GM18508 (cell line): ENCODE measurements at regions not wholly inside any gene's neighbourhood (a gene's known extent, or its start where the extent isn't known, plus 50 kb on each side); places are given as distances from the start of the nearest gene placed in this dataset.
"Not testable (repeated sequence)": the region's sequence is repeated elsewhere in the genome, so short reads cannot be mapped to it uniquely, and the experiment has no call there.

Source experiments
- ATAC-seq: cut with Tn5 transposase; IDR thresholded peaks from one replicate; pipeline ENCODE4 v1.9.1; 2021; ENCODE audit warnings: moderate number of reproducible peaks; ENCODE audit not compliant: insufficient read depth, unreplicated experiment

DNA sequence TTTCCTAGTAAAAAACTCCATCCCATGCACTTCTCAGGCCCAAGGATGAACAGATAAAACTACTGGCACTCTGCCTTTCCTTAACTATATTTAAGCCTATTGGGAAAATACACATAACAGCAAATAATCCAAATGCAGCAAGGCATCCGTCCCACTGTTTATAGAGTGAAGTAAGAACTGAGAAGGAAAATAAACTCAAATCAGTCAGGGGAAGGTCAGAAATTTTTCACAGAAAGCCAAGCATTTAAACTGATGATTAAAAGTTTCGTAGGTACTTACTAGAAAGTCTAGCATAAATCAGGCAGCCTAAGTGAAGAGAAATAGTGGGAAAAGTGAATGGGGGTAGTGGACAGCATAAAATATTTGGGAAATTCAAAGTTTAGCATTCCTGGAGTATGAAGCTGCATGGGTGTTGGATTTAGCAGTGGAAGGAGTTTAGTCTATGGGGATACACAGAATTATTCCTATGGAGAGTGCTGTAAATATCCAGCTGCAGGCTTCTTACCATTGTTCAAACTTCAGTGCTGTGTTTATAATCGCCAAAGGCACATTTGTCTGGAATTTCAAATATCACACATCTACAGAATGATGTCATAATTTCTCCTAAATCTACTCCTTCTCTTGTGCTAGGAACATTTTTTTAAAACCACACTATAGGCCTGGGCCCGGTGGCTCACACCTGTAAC, 1131.0 kb upstream of the GOT2 start:
- ATAC-seq, result no peak

DNA sequence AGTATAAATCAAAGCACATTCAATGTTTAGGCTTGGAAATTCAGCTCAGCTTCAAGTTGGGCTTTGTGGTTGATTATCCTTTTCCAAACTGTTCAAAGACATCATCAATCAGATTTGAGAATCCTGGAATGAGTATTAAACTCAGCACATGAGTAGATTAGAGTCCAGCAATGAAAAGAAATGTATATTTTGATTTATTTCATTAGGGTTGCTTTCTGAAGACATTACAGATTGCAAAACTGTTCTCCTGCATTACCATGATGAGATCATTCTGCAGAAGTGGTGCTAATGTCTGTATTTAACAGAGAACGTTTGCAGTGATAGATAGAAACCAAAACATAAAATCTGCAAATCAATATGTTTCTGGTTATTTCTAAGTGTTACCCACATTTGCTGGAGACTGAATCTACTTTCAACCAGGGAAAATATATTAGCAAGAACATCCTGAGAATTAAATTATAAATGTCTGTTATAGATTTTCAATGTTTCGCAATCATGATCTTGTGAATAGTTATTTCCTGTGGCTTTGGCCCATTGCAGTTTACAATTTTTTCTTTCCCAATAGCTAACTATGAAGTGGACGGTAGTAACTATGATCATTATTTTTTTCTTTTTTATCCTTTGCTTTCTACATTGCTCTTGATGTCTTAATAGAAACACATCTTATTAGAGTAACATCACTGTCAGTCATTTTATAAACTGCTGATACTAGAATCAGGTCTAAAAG, 1125.7 kb upstream of the GOT2 start:
- no peak for ATAC-seq

DNA sequence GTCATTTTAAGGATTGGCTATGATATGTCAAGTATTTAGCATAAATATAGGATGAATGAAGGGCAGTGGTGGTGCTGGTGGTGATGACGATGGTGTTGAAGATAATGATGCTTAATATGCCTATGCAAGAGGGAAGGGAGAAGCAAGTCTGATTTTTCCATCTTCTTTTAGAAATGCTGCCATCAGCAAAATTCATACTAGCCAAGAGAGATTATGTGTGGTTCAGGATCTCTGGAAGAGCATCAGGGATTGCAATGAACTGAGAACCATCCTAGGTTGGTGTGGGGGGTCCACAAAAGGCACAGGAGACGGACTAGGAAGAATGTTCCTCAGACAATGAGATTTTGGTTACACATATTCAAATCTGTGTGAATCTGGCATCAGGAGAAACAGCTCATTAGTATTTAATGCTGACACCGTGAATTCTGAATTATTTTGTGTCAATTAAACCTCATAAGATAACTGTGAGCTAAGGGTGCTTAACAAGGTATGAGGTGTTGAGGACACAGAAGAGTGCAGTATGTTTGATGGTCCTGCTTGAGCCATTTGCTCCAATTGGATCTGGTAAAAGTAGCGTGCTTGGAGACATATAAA, 1120.8 kb upstream of the GOT2 start:
- no peak for ATAC-seq

DNA sequence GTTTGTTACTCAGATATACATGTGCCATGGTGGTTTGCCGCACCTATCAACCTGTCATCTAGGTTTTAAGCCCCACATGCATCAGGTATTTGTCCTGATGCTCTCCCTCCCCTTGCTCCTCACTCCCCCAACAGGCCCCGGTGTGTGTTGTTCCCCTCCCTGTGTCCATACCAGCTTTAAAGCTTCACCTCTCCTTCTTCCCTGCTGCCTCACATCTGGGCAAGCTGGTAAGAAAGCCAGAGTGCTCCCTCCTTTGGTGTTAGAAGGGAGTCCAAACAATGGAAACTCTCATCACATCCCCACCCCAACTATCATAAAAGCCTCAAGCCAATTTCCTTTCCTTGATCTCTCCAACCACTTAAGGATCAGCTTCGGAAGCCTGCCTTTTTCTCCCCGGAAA, 1115.6 kb upstream of the GOT2 start:
- ATAC-seq, result no peak

DNA sequence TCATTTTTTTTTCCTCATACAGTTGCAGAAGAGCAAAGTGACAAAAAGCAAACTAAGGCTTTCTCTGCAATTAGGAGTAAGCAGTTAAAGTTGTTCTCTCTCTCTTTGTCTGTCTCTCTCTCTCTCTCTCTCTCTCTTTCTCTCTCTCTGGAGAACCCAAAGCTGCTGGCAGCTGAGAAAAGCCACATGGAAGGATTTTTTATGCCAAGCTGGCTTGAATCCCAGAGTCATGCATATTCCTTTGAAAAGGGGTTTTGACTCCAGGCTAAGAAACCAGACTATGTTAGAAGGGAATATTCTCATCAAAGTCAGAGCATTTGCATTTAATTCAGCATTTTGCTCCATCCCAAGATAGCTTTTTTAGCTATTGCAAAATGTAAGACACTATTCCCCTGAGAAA, 1114.2 kb upstream of the GOT2 start:
- ATAC-seq, result no peak

DNA sequence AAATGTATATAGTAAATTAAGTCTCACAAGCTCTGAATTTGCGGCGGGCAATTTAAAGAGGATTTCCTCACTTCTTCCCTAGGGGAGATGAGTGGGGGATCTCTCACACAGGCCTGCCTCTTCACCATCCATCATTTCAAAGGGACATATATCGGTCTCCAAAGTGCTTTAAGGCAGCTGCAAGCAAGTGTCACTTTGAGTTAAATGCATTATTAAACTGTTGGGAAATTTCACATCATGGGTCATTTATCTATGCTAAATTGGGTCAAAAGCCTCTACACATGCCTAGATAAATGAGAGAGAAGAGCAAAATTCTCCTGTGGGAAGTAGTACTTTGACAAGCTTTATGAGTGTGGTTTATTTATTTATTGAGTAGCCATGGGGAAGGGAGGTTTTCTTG, 1106.1 kb upstream of the GOT2 start:
- no peak for ATAC-seq

DNA sequence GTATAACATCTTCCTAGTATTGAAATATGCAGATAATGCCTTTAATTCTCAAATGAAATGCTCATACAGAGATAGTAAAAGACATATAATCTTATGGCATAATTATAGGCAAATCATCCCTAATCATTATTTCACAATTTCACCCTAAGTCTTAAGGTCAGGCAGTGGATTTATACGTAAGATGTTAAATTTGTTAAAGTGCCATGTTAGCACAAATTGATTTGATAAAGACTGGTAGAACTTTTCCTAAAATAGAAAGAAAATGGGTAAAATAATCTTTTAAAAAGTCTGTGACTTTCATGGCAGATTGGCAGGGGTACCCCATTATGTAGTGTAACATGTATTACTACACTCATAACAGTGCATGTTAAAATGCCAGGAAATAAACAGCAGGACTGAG, 1092.7 kb upstream of the GOT2 start:
- no peak for ATAC-seq

DNA sequence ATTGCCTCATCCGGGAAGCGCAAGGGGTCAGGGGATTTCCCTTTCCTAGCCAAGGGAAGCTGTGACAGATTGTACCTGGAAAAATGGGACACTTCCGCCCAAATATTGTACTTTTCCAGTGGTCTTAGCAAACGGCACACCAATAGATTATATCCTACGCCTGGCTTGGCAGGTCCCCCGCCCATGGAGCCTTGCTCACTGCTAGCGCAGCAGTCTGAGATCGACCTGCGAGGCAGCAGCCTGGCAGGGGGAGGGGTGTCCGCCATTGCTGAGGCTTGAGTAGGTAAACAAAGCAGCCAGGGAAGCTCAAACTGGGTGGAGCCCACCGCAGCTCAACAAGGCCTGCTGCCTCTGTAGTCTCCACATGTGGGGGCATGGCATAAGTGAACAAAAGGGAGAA, 1075.4 kb upstream of the GOT2 start:
- ATAC-seq, result not testable (repeated sequence)

DNA sequence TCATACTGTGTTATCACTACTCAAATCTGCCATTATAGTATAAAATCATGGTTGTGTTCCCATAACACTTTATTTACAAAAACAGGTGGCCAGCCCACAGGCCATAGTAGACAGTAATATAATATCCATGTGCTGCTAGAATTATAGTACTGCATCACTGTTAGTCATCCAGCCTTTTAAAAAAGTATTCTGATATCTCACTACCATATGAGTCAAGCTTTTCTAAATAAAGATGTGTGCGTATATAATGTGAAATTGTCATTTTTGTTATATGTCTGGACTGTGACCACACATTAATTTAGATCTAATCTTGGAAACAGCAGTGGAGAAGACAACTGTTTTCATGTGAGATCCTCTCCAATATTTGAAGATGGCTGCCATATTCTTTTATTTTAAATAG, 1049.1 kb upstream of the GOT2 start:
- ATAC-seq, result no peak

DNA sequence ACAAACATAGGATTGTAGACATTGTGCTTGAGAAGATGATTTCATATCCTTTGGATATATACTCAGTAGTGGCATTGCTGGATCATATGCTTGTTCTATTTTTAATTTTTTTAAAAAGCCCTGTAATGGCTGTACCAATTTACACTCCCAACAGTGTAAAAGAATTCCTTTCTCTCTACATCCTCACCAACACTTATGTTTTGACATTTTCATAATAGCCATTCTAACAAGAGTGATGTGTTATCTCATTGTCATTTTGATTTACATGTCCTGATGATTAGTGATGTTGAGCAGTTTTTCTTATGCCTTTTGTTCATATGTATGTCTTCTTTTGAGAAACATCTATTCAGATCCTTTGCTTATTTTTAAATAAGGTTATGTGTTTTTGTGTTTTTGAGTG, 1039.2 kb upstream of the GOT2 start:
- no peak for ATAC-seq

DNA sequence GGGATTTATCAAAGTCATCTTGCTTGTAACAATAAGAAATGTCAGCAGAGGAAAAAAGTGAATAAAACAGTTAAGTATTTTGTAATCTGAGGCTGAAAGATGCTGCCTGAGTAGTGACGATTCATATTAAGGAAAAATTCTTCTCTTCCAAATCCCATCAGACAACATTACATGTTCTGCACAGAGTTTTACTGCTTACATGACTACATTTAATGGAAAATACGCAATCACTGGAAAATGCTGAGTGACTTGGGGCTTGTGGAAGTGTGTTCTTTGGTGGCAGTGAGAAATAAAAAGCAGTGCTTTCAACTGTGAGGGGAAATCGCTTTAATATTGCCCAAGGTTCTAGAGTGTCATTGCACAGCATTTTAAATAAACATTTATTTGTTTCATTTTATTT, 1025.2 kb upstream of the GOT2 start:
- no peak for ATAC-seq

DNA sequence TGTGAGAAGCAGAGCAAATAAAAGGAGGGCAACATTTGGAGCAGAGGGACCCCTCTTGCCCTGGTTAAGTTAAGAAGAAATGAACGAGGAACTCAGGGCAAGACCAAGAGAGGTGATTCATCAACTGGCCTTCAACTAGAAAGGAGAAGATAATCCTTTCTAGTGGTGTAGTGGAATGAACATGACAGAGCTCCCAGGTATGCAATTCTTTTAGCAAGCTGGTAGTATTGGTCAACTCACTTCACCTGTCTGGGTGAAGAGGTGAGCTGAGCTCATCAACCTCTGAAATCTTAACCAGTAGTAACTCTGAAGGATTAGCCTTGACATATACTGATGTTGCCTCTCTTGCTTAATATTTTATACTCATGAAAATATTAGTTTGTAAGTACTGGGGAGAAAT, 1024.7 kb upstream of the GOT2 start:
- ATAC-seq, result no peak

DNA sequence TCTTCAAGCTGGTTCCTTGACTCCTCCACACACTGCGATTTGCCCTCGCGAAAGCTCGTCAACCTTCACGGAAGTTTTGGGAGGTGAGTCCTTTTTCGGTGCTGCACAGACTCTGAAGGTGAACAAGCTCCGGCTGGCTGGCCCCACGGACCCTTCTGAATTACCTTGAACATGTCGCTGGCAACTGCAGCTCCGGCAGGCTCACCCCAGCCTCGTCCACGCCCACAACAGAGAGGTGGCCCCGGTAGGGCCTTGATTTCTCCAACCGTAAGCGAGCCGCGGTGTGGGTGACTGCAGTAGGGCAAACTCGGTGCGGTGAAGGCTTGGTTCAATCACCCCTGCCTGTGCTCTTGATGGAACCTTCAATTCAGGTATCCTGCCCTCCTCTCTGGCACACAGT, 1020.7 kb upstream of the GOT2 start:
- no peak for ATAC-seq

DNA sequence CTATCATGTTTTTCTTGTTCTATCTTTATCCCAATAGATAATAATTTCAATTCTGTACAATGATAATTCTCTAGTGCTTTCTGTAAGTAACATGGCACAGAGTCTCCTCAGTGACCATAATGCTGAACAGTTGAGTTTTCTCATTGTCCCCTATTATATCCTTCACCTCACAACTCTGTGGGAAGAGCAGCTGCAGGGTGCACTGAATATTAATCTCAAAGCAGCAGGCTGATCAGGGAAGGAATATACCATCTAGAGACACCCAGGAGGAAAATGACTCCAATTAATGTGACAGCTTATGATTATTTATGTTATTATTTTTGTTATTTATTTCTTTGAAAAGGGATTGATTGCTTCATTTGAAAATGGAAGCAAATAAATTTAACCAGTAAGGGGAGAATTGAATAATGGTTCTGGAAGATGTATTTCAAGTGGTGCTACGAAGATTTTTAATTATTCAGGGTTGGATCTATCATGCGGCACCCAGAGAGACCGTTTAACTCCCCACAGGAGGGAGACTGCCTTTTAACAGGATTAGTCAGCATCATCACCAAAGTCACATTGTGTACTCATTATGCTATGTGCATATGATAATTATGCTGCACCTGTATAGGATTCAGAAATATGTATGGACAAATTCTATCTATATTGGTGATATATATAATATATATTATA, 1015.7 kb upstream of the GOT2 start:
- no peak for ATAC-seq

DNA sequence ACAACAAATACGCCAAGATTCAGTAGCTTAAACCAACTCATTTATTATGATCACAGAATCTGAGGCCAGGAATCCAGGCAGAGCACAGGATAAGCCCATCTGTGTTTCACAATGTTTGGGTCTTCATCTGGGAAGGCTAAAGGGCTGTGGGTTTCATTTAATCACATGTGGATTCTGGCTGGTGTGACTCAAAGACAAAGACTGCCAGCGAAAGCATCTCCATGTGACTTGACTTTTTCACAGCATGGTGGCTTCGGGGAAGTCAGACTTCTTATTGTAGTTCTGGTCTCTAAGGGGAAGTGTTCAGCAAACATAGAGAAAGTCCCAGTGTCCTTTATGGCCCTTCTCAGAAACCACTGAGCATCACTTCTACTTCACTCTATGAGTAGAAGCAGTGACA, 1014.4 kb upstream of the GOT2 start:
- no peak for ATAC-seq

DNA sequence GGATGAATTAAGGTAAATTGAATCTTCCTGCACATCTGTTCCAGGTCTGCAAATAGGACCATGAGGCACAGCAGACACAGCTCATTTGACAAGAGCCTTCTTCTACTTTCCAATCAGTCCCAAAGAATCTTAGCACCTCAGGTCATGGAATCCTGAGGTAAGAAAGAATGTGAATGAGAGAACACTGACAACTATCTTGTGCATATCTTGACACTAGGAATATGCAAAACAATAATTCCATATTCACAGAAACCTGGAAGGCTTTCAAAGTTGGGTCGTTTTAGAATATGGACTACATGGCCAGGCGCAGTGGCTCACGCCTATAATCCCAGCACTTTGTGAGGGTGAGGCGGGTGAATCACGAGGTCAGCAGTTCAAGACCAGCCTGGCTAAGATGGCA, 1009.4 kb upstream of the GOT2 start:
- no peak for ATAC-seq

DNA sequence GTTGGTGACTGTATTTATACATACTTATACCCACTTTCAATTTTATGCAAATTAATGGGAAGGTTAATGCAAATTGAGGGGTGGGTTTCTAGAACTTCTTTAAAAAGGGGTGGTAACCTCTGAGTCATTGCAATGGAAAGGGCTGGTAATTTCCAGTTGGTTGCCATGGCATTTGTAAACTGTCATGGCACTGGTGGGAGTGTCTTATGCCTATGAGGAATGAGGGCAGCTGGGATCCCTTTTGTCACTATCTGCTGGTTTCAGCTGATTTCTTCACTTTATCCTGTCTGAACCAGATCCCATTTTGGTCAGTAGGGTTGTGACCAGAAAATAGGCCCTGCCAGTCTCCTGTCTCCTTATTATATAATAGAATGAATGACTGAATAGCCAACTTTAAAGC, 1006.7 kb upstream of the GOT2 start:
- no peak for ATAC-seq

DNA sequence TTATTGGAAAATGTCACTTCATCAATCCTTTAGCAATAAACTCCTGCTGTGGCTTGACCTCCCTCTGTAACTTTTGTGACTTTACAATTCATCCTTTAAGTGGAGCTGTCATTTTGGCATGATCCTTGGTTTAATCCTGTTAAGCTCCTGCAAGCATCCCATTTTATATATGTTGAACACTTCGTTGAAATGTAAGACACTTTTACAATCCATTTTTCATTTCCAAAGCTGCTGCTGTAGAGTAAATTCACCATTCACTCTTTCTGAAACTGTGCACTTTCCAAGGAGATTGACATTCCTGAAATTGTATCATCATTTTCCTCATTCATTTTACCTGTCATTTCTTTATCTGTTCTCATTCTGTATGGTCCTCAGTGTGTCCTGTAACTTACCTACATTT, 1003.2 kb upstream of the GOT2 start:
- no peak for ATAC-seq

DNA sequence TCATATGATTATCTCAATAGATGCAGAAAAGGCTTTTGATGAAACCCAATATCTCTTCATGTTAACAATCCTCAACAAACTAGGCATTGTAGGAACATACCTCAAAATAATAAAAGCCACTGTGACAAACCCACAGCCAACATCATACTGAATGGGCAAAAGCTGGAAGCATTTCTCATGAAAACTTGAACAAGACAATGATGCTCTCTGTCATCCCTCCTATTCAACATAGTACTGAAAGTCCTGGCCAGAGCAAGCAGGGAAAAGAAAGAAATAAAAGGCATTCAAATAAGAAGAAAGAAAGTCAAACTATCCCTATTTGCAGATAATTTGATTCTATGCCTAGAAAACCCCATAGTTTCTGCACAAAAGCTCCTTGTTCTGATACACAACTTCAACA, 999.2 kb upstream of the GOT2 start:
- ATAC-seq, result no peak

DNA sequence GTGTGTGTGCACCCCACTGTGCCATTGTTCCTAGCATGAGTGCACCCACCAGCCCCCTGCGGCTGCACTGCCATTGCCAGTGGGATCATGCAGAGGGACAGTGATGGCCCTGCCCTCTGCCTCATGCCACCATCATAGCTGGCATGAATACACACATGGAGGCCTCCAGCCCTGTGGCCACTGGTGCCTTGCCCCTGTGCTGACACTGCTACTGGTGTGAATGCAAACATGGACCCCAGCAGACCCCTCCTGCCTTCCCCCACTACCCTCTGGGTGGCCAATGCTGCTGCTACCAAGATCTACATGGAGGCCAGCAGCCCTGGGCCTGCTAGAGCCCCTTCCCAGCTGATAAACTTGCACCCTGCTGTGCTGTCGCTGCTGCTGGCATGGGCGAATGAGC, 995.5 kb upstream of the GOT2 start:
- ATAC-seq, result no peak

DNA sequence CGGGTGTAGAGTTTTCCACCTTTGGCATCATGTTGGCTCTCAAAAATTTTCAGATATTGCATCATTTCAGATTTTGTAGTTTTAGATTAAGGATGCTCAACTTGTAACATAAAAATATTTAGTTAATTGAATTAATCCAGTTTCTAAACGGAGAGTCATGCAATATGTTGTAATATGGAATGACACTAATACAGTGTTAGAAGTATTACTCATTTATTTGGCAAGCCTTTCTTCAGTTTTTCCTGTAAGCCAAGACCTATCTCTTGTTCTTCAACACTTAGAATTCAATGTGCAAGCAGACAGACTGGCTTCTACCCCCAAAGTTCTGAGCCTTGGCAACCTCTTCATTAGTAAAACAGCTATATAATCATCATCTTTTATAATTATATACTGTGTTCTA, 985.0 kb upstream of the GOT2 start:
- no peak for ATAC-seq
